Activated CD4-positive, alpha-beta T cell treated with anti-CD3 and anti-CD28 coated beads, Interleukin-2, amount 50 U/mL, for 48 hours (primary cell): ENCODE measurements at regions not wholly inside any gene's neighbourhood (a gene's known extent, or its start where the extent isn't known, plus 50 kb on each side); places are given as distances from the start of the nearest gene placed in this dataset.
"Not testable (repeated sequence)": the region's sequence is repeated elsewhere in the genome, so short reads cannot be mapped to it uniquely, and the experiment has no call there.

Experiments
- DNase-seq, 2 experiments: peaks; one replicate each; pipeline ENCODE4 v3.0.0-alpha.2; 2020

- no peak for DNase-seq
These were observed 226.7 kb upstream of the NPY start for GRCh38 chr7:24057243-24057642.

GRCh38 chr7:24058953-24059352 is 225.0 kb upstream of the NPY start:
- no peak for DNase-seq

GRCh38 chr7:24059775-24060174 is 224.2 kb upstream of the NPY start:
- no peak for DNase-seq

GRCh38 chr7:24063721-24064120 is 220.3 kb upstream of the NPY start:
- DNase-seq = no peak

GRCh38 chr7:24069751-24070150 is 214.2 kb upstream of the NPY start:
- no peak for DNase-seq

GRCh38 chr7:24073651-24074420 is 210.2 kb upstream of the NPY start:
- no peak for DNase-seq

- no peak for DNase-seq
These were observed 208.6 kb upstream of the NPY start for GRCh38 chr7:24075426-24075810.

GRCh38 chr7:24082826-24083225 is 201.2 kb upstream of the NPY start:
- no peak for DNase-seq

- no peak for DNase-seq
These were observed 181.0 kb upstream of the NPY start for GRCh38 chr7:24102988-24103387.

GRCh38 chr7:24108906-24109376 is 175.0 kb upstream of the NPY start:
- DNase-seq = no peak

GRCh38 chr7:24110056-24110455 is 173.9 kb upstream of the NPY start:
- no peak for DNase-seq

GRCh38 chr7:24113506-24113905 is 170.5 kb upstream of the NPY start:
- no peak for DNase-seq

GRCh38 chr7:24115661-24116060 is 168.3 kb upstream of the NPY start:
- DNase-seq = no peak

GRCh38 chr7:24117903-24118499 is 166.0 kb upstream of the NPY start:
- not testable (repeated sequence) for DNase-seq

- DNase-seq = no peak
These were observed 164.1 kb upstream of the NPY start for GRCh38 chr7:24119852-24120251.

GRCh38 chr7:24123076-24123475 is 160.9 kb upstream of the NPY start:
- DNase-seq = no peak

- DNase-seq = no peak
These were observed 158.2 kb upstream of the NPY start for GRCh38 chr7:24125765-24126164.

GRCh38 chr7:24127930-24128329 is 156.1 kb upstream of the NPY start:
- DNase-seq = no peak

- no peak for DNase-seq
These were observed 154.4 kb upstream of the NPY start for GRCh38 chr7:24129597-24129996.

- no peak for DNase-seq
These were observed 153.4 kb upstream of the NPY start for GRCh38 chr7:24130631-24131030.

- DNase-seq = no peak
These were observed 150.3 kb upstream of the NPY start for GRCh38 chr7:24133691-24134090.

GRCh38 chr7:24134535-24134934 is 149.5 kb upstream of the NPY start:
- DNase-seq = no peak

GRCh38 chr7:24135003-24135817 is 148.8 kb upstream of the NPY start:
- DNase-seq = no peak

- no peak for DNase-seq
These were observed 146.7 kb upstream of the NPY start for GRCh38 chr7:24137338-24137737.
